HEK293T (cell line): ENCODE measurements at regions not wholly inside any gene's neighbourhood (a gene's known extent, or its start where the extent isn't known, plus 50 kb on each side); places are given as distances from the start of the nearest gene placed in this dataset.

ENCODE experiments used
- CTCF ChIA-PET: fragments of 350-600 bp; formaldehyde crosslinking; extraction: SDS; loops from one replicate; lab custom pipeline; 2021; ENCODE audit warnings: antibody characterized with exemption, inconsistent platforms; lab: Yijun Ruan, JAX
- POLR2A ChIA-PET: fragments of 350-600 bp; formaldehyde crosslinking; extraction: SDS; loops from one replicate; lab custom pipeline; 2020; ENCODE audit warnings: antibody characterized with exemption, inconsistent platforms; lab: Yijun Ruan, JAX
- DNase-seq: peaks from one replicate; pipeline ENCODE4 v3.0.0; 2012; ENCODE audit warnings: mixed read lengths; ENCODE audit errors: extremely low spot score
- ARNT ChIP-seq: fragments of 450-650 bp; IDR thresholded peaks from 2 replicates; pipeline ENCODE4 v1.6.1; 2017; ENCODE audit warnings: mild to moderate bottlenecking
- BHLHE40 ChIP-seq: fragments of 450-650 bp; IDR thresholded peaks from 2 replicates; pipeline ENCODE4 v1.6.1; 2016; ENCODE audit warnings: mild to moderate bottlenecking, moderate library complexity, borderline replicate concordance
- CTBP1 ChIP-seq: fragments of 450-650 bp; IDR thresholded peaks from 2 replicates; pipeline ENCODE4 v1.6.1; 2016; ENCODE audit warnings: borderline replicate concordance
- ELF4 ChIP-seq: fragments of 450-650 bp; IDR thresholded peaks from 2 replicates; pipeline ENCODE4 v1.6.1; 2017; ENCODE audit warnings: antibody characterized with exemption
- FOXA1 ChIP-seq: fragments of 450-650 bp; IDR thresholded peaks from 2 replicates; pipeline ENCODE4 v1.6.1; 2016; ENCODE audit warnings: mild to moderate bottlenecking
- FOXK2 ChIP-seq: fragments of 450-650 bp; IDR thresholded peaks from 2 replicates; pipeline ENCODE4 v1.6.1; 2016; ENCODE audit warnings: mild to moderate bottlenecking
- FOXM1 ChIP-seq: fragments of 450-650 bp; IDR thresholded peaks from 2 replicates; pipeline ENCODE4 v1.6.1; 2017; ENCODE audit warnings: mild to moderate bottlenecking, borderline replicate concordance
- HDGF ChIP-seq: fragments of 450-650 bp; IDR thresholded peaks from 2 replicates; pipeline ENCODE4 v1.6.1; 2017; ENCODE audit warnings: antibody characterized with exemption, borderline replicate concordance
- L3MBTL2 ChIP-seq: fragments of 450-650 bp; conservative IDR thresholded peaks from 2 replicates; pipeline ENCODE4 v1.6.1; 2016; ENCODE audit warnings: mild to moderate bottlenecking
- LEF1 ChIP-seq: fragments of 450-650 bp; IDR thresholded peaks from 2 replicates; pipeline ENCODE4 v1.6.1; 2017; ENCODE audit warnings: mild to moderate bottlenecking, borderline replicate concordance
- NFRKB ChIP-seq: fragments of 450-650 bp; IDR thresholded peaks from 2 replicates; pipeline ENCODE4 v1.6.1; 2016; ENCODE audit warnings: mild to moderate bottlenecking, moderate library complexity
- SP1 ChIP-seq: fragments of 450-650 bp; IDR thresholded peaks from 2 replicates; pipeline ENCODE4 v1.6.1; 2017
- SUZ12 ChIP-seq: fragments of 450-650 bp; IDR thresholded peaks from 2 replicates; pipeline ENCODE4 v1.6.1; 2016; ENCODE audit warnings: mild to moderate bottlenecking
- TARDBP ChIP-seq: fragments of 450-650 bp; IDR thresholded peaks from 2 replicates; pipeline ENCODE4 v1.6.1; 2016
- ZNF384 ChIP-seq: fragments of 450-650 bp; IDR thresholded peaks from 2 replicates; pipeline ENCODE4 v1.6.1; 2016
- TF ChIP-seq, protein P1 (sequence below): fragments of 450-650 bp; IDR thresholded peaks from 2 replicates; pipeline ENCODE4 v1.6.1; 2016

- TF ChIP-seq SP1 (no peak), NFRKB (no peak), FOXM1 (no peak), BHLHE40 (no peak), FOXA1 (no peak), ARNT (no peak), ELF4 (no peak), HDGF (no peak), FOXK2 (no peak), SUZ12 (no peak), LEF1 (no peak), CTBP1 (no peak), L3MBTL2 (no peak), TARDBP (no peak)
- TF ChIP-seq, protein P1, sequence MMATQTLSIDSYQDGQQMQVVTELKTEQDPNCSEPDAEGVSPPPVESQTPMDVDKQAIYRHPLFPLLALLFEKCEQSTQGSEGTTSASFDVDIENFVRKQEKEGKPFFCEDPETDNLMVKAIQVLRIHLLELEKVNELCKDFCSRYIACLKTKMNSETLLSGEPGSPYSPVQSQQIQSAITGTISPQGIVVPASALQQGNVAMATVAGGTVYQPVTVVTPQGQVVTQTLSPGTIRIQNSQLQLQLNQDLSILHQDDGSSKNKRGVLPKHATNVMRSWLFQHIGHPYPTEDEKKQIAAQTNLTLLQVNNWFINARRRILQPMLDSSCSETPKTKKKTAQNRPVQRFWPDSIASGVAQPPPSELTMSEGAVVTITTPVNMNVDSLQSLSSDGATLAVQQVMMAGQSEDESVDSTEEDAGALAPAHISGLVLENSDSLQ, result no peak
- ChIA-PET CTCF (no interaction called here), POLR2A (no interaction called here)
- DNase-seq, result no peak
These were observed 107.5 kb upstream of the CNTN1 start for GRCh38 chr12:40584763-40585162.

DNA sequence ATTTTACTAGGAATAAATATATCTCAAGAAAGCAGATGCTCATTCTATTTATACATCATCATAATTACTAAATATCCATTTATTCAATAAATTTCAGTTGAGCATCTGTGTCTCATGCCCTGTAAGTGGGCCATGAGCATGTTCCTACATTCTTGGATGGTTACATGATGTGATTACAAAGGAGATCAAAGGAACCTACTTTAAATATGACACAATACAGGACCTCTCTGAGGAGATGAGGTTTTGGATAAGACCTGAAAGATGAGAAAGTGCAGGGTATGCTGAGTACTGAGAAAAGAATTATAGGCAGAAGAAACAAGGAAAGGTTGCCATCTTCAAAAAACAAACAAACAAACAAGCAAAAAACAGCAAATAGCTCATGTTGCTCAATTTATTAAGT is 105.4 kb upstream of the CNTN1 start:
- CTCF ChIA-PET, result no interaction called here
- no peak for TF ChIP-seq BHLHE40
- no peak for TF ChIP-seq LEF1
- TF ChIP-seq TARDBP, result no peak
- TF ChIP-seq, protein P1, result no peak
- no peak for TF ChIP-seq CTBP1
- no peak for TF ChIP-seq ELF4
- TF ChIP-seq FOXM1, result no peak
- TF ChIP-seq ARNT, result no peak
- TF ChIP-seq SP1, result no peak
- no peak for TF ChIP-seq L3MBTL2
- no peak for TF ChIP-seq HDGF
- TF ChIP-seq FOXK2, result no peak
- no peak for TF ChIP-seq FOXA1
- no peak for TF ChIP-seq SUZ12
- no peak for TF ChIP-seq ZNF384
- no peak for TF ChIP-seq NFRKB
- no peak for DNase-seq
- POLR2A ChIA-PET, result no interaction called here

GRCh38 chr12:40587421-40587820 is 104.8 kb upstream of the CNTN1 start:
- DNase-seq, result no peak
- ChIA-PET POLR2A (no interaction called here), CTCF (no interaction called here)
- TF ChIP-seq SP1, result no peak
- TF ChIP-seq FOXK2, result no peak
- no peak for TF ChIP-seq SUZ12
- no peak for TF ChIP-seq HDGF
- TF ChIP-seq FOXA1, result no peak

GRCh38 chr12:40587970-40588369 is 104.3 kb upstream of the CNTN1 start:
- TF ChIP-seq, protein P1, result no peak
- no peak for TF ChIP-seq LEF1
- TF ChIP-seq BHLHE40, result no peak
- TF ChIP-seq FOXK2, result no peak
- no peak for TF ChIP-seq SP1
- no peak for TF ChIP-seq SUZ12
- no peak for TF ChIP-seq FOXA1
- no peak for TF ChIP-seq ZNF384
- no peak for TF ChIP-seq CTBP1
- TF ChIP-seq ARNT, result no peak
- TF ChIP-seq ELF4, result no peak
- TF ChIP-seq TARDBP, result no peak
- ChIA-PET POLR2A (no interaction called here), CTCF (no interaction called here)
- no peak for DNase-seq

GRCh38 chr12:40597133-40597532 is 95.1 kb upstream of the CNTN1 start:
- TF ChIP-seq LEF1, result no peak
- TF ChIP-seq TARDBP, result no peak
- TF ChIP-seq CTBP1, result no peak
- TF ChIP-seq SUZ12, result no peak
- no peak for TF ChIP-seq ELF4
- TF ChIP-seq HDGF, result no peak
- TF ChIP-seq, protein P1, result no peak
- no peak for TF ChIP-seq SP1
- TF ChIP-seq FOXK2, result no peak
- TF ChIP-seq NFRKB, result no peak
- TF ChIP-seq FOXA1, result no peak
- TF ChIP-seq BHLHE40, result no peak
- POLR2A ChIA-PET, result no interaction called here
- no peak for DNase-seq
- CTCF ChIA-PET, result no interaction called here

- TF ChIP-seq SP1 (no peak), ARNT (no peak), FOXK2 (no peak), ELF4 (no peak), FOXM1 (no peak), FOXA1 (no peak), CTBP1 (no peak)
- TF ChIP-seq, protein P1, result no peak
- no peak for DNase-seq
- CTCF ChIA-PET, result no interaction called here
- POLR2A ChIA-PET, result no interaction called here
These were observed 94.2 kb upstream of the CNTN1 start for GRCh38 chr12:40598073-40598472.
